IMR-90 (cell line): ENCODE measurements at regions not wholly inside any gene's neighbourhood (a gene's known extent, or its start where the extent isn't known, plus 50 kb on each side); places are given as distances from the start of the nearest gene placed in this dataset.

Source experiments
- ATAC-seq: fragments of 200-7000 bp; cut with Tn5 transposase; 2 replicates; pipeline ENCODE4 v1.9.1; 2020; ENCODE audit warnings: low read depth, mild to moderate bottlenecking, moderate library complexity
- BruUV-seq: library from RNA; stranded (reverse); fragments of 400-500 nt; replicated peaks from 2 replicates; lab custom pipeline; 2021; lab: Mats Ljungman, UMichigan
- CTCF ChIA-PET: fragments of 300-600 bp; formaldehyde crosslinking; extraction: SDS; loops from one replicate; lab custom pipeline; 2021; ENCODE audit warnings: antibody characterized with exemption; lab: Yijun Ruan, JAX
- POLR2A ChIA-PET: fragments of 300-600 bp; sonication (Branson Sonifier 250); formaldehyde crosslinking; loops from one replicate; lab custom pipeline; 2022; ENCODE audit warnings: antibody characterized with exemption; ENCODE audit not compliant: unreplicated experiment; lab: Charles Lee
- DNase-seq: peaks from one replicate; pipeline ENCODE4 v3.0.0; 2013
- H2AFZ ChIP-seq: replicated peaks from 2 replicates; pipeline ENCODE3; 2013; ENCODE audit warnings: low read length, mild to moderate bottlenecking; ENCODE audit not compliant: poor library complexity
- H2AK5ac ChIP-seq: 2 replicates; pipeline ENCODE4 v1.6.1; 2013; ENCODE audit warnings: low read depth, low read length, inconsistent platforms
- H2AK9ac ChIP-seq: replicated peaks from 2 replicates; pipeline ENCODE3; 2013; ENCODE audit warnings: mild to moderate bottlenecking, low read depth, low read length, moderate library complexity; ENCODE audit not compliant: poor library complexity
- H2BK120ac ChIP-seq: 2 replicates; pipeline ENCODE4 v1.6.1; 2013; ENCODE audit warnings: low read depth, low read length, inconsistent platforms
- H2BK15ac ChIP-seq: 3 replicates; pipeline ENCODE4 v1.6.1; 2013; ENCODE audit warnings: low read depth, low read length, inconsistent platforms
- H2BK20ac ChIP-seq: 2 replicates; pipeline ENCODE4 v1.6.1; 2013; ENCODE audit warnings: low read depth, mild to moderate bottlenecking, inconsistent platforms, low read length, moderate library complexity
- H2BK5ac ChIP-seq: 2 replicates; pipeline ENCODE4 v1.6.1; 2013; ENCODE audit warnings: mild to moderate bottlenecking, low read depth, low read length, inconsistent platforms; ENCODE audit not compliant: poor library complexity, severe bottlenecking
- H3K14ac ChIP-seq: replicated peaks from 2 replicates; pipeline ENCODE4 v1.6.1; 2013; ENCODE audit warnings: low read depth, low read length, inconsistent platforms
- H3K18ac ChIP-seq: 2 replicates; pipeline ENCODE4 v1.6.1; 2013; ENCODE audit warnings: low read depth, low read length, control low read depth
- H3K23ac ChIP-seq: 2 replicates; pipeline ENCODE4 v1.6.1; 2013; ENCODE audit warnings: low read depth, low read length, inconsistent platforms
- H3K27ac ChIP-seq: 2 replicates; pipeline ENCODE4 v1.5.1; 2013; ENCODE audit warnings: mild to moderate bottlenecking, control low read depth, low read length; ENCODE audit not compliant: insufficient read depth
- H3K27me3 ChIP-seq: 2 replicates; pipeline ENCODE4 v1.6.1; 2013; ENCODE audit warnings: low read length; ENCODE audit not compliant: control insufficient read depth, insufficient read depth
- H3K36me3 ChIP-seq: 2 replicates; pipeline ENCODE4 v1.6.1; 2013; ENCODE audit warnings: low read length, mixed read lengths; ENCODE audit not compliant: control insufficient read depth, insufficient read depth
- H3K4ac ChIP-seq: 2 replicates; pipeline ENCODE4 v1.6.1; 2013; ENCODE audit warnings: low read depth, low read length, inconsistent platforms
- H3K4me1 ChIP-seq: 2 replicates; pipeline ENCODE4 v1.6.1; 2013; ENCODE audit warnings: low read length, mixed read lengths; ENCODE audit not compliant: control insufficient read depth, insufficient read depth
- H3K4me2 ChIP-seq: 2 replicates; pipeline ENCODE4 v1.6.1; 2013; ENCODE audit warnings: low read depth, mild to moderate bottlenecking, control low read depth, low read length, moderate library complexity
- H3K4me3 ChIP-seq: 2 replicates; pipeline ENCODE4 v1.5.1; 2013; ENCODE audit warnings: low read depth, mild to moderate bottlenecking, control low read depth, low read length, moderate library complexity; ENCODE audit not compliant: insufficient read depth
- H3K56ac ChIP-seq: 2 replicates; pipeline ENCODE4 v1.6.1; 2013; ENCODE audit warnings: low read length, inconsistent platforms; ENCODE audit not compliant: insufficient read depth; ENCODE audit errors: extremely low read depth
- H3K79me1 ChIP-seq, 2 experiments: 2 replicates each; pipeline ENCODE4 v1.6.1; 2013; ENCODE audit warnings: low read length in 2 of 2, inconsistent platforms in 1 of 2, low read depth in 1 of 2
- H3K9ac ChIP-seq: 2 replicates; pipeline ENCODE4 v1.6.1; 2013; ENCODE audit warnings: low read depth, low read length, control low read depth
- H3K9me1 ChIP-seq: 2 replicates; pipeline ENCODE4 v1.6.1; 2013; ENCODE audit warnings: low read length, inconsistent platforms; ENCODE audit not compliant: insufficient read depth
- H3K9me3 ChIP-seq: 2 replicates; pipeline ENCODE4 v1.6.1; 2013; ENCODE audit warnings: low read length; ENCODE audit not compliant: control insufficient read depth, insufficient read depth
- H4K20me1 ChIP-seq: 2 replicates; pipeline ENCODE4 v1.6.1; 2013; ENCODE audit warnings: low read length, inconsistent platforms; ENCODE audit not compliant: insufficient read depth
- H4K5ac ChIP-seq: 2 replicates; pipeline ENCODE4 v1.6.1; 2013; ENCODE audit warnings: mild to moderate bottlenecking, low read depth, low read length, control low read depth
- H4K8ac ChIP-seq, 2 experiments: 2 replicates each; pipeline ENCODE4 v1.6.1; 2013; ENCODE audit warnings: low read depth in 2 of 2, low read length in 2 of 2, control low read depth in 1 of 2, inconsistent platforms in 1 of 2
- H4K91ac ChIP-seq: 2 replicates; pipeline ENCODE4 v1.6.1; 2013; ENCODE audit warnings: low read depth, low read length, inconsistent platforms; ENCODE audit not compliant: insufficient read depth
- POLR2A ChIP-seq: IDR thresholded peaks from 2 replicates; pipeline ENCODE4 v1.6.1; 2012; ENCODE audit warnings: mild to moderate bottlenecking, low read depth, low read length
- RAD21 ChIP-seq: IDR thresholded peaks from 2 replicates; pipeline ENCODE4 v1.6.1; 2012; ENCODE audit warnings: low read length, improper control_type of control experiment
- SMC3 ChIP-seq: fragments of 150-350 bp; IDR thresholded peaks from 2 replicates; pipeline ENCODE4 v1.6.1; 2016; ENCODE audit warnings: low read depth, mild to moderate bottlenecking, antibody characterized with exemption, low read length, moderate library complexity
- WGBS, 2 experiments: methylation state at CpG; one replicate each; pipeline versions ENCODE4 v1.1.5 to v1.1.7; 2013; ENCODE audit warnings: missing lambda C conversion rate in 2 of 2; ENCODE audit not compliant: insufficient read length in 1 of 2; ENCODE audit errors: extremely low coverage in 2 of 2; 5-methylcytosine and 5-hydroxymethylcytosine counted together
- dilution Hi-C: fragments of 300-500 bp; cut with HindIII; formaldehyde crosslinking; loops from one replicate; pipeline ENCODE4 v1.14.3; 2018; ENCODE audit warnings: low sequenced_read_pairs; ENCODE audit not compliant: unreplicated experiment
- in situ Hi-C: fragments of 300-500 bp; cut with MboI; formaldehyde crosslinking; loops from 3 replicates; pipeline ENCODE4 v1.14.3; 2019; ENCODE audit warnings: low sequenced_read_pairs, inconsistent platforms, mixed read lengths
- intact Hi-C: fragments of 100-400 bp; cut with micrococcal nuclease; formaldehyde crosslinking; loops from 2 replicates; pipeline ENCODE4 v1.10.0; 2022
- TF ChIP-seq, protein P1 (sequence below): fragments of 150-350 bp; IDR thresholded peaks from 2 replicates; pipeline ENCODE4 v1.6.1; 2016; ENCODE audit warnings: low read depth, mild to moderate bottlenecking, low read length, moderate library complexity, borderline replicate concordance

DNA sequence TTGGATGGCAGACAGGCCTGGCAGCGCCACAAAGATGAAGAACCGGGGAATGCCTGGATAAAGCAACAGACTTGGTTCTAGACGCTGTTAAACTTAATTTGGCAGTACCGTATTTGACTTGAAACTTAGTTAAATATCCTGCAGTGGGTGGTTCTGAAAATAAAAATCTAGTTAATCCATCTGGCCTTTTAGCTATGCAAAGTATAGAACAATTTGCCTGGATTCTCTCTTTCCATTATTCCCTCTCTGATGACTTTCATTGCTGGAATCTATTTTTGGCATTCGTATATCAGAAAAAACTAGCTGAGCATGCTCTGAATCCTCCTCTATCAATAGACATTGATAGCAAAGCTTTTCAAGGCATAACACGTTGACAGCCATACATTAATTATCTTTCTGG lies 203.6 kb downstream of the MACC1 start:
- Histone ChIP-seq H3K56ac (no peak overlapping the region), H3K9ac (no peak overlapping the region), H3K4me3 (no peak overlapping the region), H3K18ac (no peak overlapping the region), H2BK5ac (no peak overlapping the region), H4K5ac (no peak overlapping the region), H4K91ac (no peak overlapping the region), H3K27ac (no peak overlapping the region), H3K4me2 (no peak overlapping the region), H3K79me1 (no peaks in the 10 kb centered on the region), H3K9me1 (no peaks in the 10 kb centered on the region), H3K4me1 (no peaks in the 10 kb centered on the region), H2AK5ac (no peak overlapping the region), H3K23ac (no peak overlapping the region), H2BK20ac (no peak overlapping the region), H3K9me3 (no peaks in the 10 kb centered on the region), H2BK120ac (no peak overlapping the region), H2AK9ac (no peak overlapping the region), H3K27me3 (no peaks in the 10 kb centered on the region), H2AFZ (no peak overlapping the region), H3K36me3 (no peaks in the 10 kb centered on the region), H4K20me1 (no peaks in the 10 kb centered on the region), H3K4ac (no peak overlapping the region), H2BK15ac (no peak overlapping the region), H4K8ac (no peak overlapping the region), H3K14ac (no peak overlapping the region)
- no peak for DNase-seq
- CTCF ChIA-PET: no interaction called here
- intact Hi-C loops: no loop called here
- BruUV-seq: no TSS peak
- dilution Hi-C loops: no loop called here
- in situ Hi-C loops: no loop called here
- ATAC-seq: no peak
- POLR2A ChIA-PET: no interaction called here
- WGBS, 2 experiments: 47% methylated on average over 2 of the region's 6 CpGs; no CpG with 5 or more reads in 1 of the 2 experiments
- TF ChIP-seq, protein P1, sequence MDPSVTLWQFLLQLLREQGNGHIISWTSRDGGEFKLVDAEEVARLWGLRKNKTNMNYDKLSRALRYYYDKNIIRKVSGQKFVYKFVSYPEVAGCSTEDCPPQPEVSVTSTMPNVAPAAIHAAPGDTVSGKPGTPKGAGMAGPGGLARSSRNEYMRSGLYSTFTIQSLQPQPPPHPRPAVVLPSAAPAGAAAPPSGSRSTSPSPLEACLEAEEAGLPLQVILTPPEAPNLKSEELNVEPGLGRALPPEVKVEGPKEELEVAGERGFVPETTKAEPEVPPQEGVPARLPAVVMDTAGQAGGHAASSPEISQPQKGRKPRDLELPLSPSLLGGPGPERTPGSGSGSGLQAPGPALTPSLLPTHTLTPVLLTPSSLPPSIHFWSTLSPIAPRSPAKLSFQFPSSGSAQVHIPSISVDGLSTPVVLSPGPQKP: no peak
- TF ChIP-seq RAD21: no peak
- no peak for TF ChIP-seq SMC3
- no peak for TF ChIP-seq POLR2A
